ENCODE measurements at regions not wholly inside any gene's neighbourhood (a gene's known extent, or its start where the extent isn't known, plus 50 kb on each side); places are given as distances from the start of the nearest gene placed in this dataset.

- TF ChIP-seq CTCF (IDR thresholded peaks at IDR 0.05) (no peak), POLR2A (IDR thresholded peaks at IDR 0.05) (no peak)
These were observed 180.8 kb upstream of the POM121L12 start for GRCh38 chr7:52854681-52855080.

Data from thyroid gland (tissue), 4 donors.